Tibial nerve (tissue), 4 donors: ENCODE measurements at regions not wholly inside any gene's neighbourhood (a gene's known extent, or its start where the extent isn't known, plus 50 kb on each side); places are given as distances from the start of the nearest gene placed in this dataset.

Experiments
- EP300 ChIP-seq, 2 donors: sonication (generic); formaldehyde crosslinking; IDR thresholded peaks; one replicate each; pipeline ENCODE4 v1.6.1; 2017; ENCODE audit warnings: antibody characterized with exemption in 2 of 2, mild to moderate bottlenecking in 1 of 2
- POLR2A ChIP-seq, 2 donors: fragments of 450-650 bp; IDR thresholded peaks; one replicate each; pipeline ENCODE4 v1.6.1; 2017; ENCODE audit warnings: antibody characterized with exemption in 2 of 2, mild to moderate bottlenecking in 2 of 2, moderate library complexity in 2 of 2
- TF ChIP-seq, protein P1 (sequence below), 5 experiments: fragments of 200-600 bp in 3 of 5; fragments of 450-650 bp in 2 of 5; sonication (generic) in 3 of 5; IDR thresholded peaks; one replicate each; pipeline ENCODE4 v1.5.1; 2016 to 2019; ENCODE audit warnings: antibody characterized with exemption in 5 of 5, mild to moderate bottlenecking in 3 of 5, moderate library complexity in 2 of 5

DNA sequence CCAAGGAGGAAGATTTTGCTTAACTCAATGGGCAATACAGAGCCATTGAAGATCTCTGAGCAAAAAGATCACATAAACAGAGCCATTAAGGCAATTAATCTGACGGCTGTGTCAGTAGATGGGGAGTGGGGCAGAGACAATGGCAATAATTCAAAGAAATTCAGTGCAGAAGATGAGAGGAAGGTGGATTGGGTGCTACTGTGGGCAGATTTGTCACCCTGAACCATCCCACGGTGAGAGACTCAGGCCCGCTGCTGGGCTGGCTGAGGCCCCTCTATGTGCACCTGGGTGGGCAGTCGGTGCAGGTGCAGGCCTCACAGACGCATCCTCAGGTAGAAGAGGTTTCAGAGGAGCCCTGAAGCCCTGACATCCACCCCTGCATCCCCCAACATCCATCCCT, 458.6 kb downstream of the EIPR1 start:
- TF ChIP-seq, protein P1, sequence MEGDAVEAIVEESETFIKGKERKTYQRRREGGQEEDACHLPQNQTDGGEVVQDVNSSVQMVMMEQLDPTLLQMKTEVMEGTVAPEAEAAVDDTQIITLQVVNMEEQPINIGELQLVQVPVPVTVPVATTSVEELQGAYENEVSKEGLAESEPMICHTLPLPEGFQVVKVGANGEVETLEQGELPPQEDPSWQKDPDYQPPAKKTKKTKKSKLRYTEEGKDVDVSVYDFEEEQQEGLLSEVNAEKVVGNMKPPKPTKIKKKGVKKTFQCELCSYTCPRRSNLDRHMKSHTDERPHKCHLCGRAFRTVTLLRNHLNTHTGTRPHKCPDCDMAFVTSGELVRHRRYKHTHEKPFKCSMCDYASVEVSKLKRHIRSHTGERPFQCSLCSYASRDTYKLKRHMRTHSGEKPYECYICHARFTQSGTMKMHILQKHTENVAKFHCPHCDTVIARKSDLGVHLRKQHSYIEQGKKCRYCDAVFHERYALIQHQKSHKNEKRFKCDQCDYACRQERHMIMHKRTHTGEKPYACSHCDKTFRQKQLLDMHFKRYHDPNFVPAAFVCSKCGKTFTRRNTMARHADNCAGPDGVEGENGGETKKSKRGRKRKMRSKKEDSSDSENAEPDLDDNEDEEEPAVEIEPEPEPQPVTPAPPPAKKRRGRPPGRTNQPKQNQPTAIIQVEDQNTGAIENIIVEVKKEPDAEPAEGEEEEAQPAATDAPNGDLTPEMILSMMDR (IDR thresholded peaks at IDR 0.05) = no peak
- TF ChIP-seq POLR2A (IDR thresholded peaks at IDR 0.05) (no peak), EP300 (IDR thresholded peaks at IDR 0.05) (no peak)
